Panc1 (cell line): ENCODE measurements at regions not wholly inside any gene's neighbourhood (a gene's known extent, or its start where the extent isn't known, plus 50 kb on each side); places are given as distances from the start of the nearest gene placed in this dataset.

ENCODE experiments used
- CTCF ChIP-seq: fragments of 450-650 bp; IDR thresholded peaks from 2 replicates; pipeline ENCODE4 v1.5.1; 2017; ENCODE audit warnings: mild to moderate bottlenecking
- POLR2AphosphoS5 ChIP-seq: IDR thresholded peaks from 2 replicates; pipeline ENCODE4 v1.6.1; 2012; ENCODE audit warnings: mild to moderate bottlenecking, low read depth, low read length, moderate library complexity
- REST ChIP-seq, 2 experiments: IDR thresholded peaks; 2 replicates each; pipeline ENCODE4 v1.6.1; 2011 to 2012; ENCODE audit warnings: low read depth in 2 of 2, control low read depth in 1 of 2, low read length in 1 of 2, mild to moderate bottlenecking in 1 of 2, moderate library complexity in 1 of 2; ENCODE audit not compliant: insufficient read depth in 1 of 2
- SIN3A ChIP-seq: IDR thresholded peaks from 2 replicates; pipeline ENCODE4 v1.6.1; 2012; ENCODE audit warnings: low read depth, mild to moderate bottlenecking, low read length, moderate library complexity, borderline replicate concordance; ENCODE audit not compliant: insufficient read depth
- TCF7L2 ChIP-seq: IDR thresholded peaks from 2 replicates; pipeline ENCODE4 v1.6.1; 2011; ENCODE audit warnings: mild to moderate bottlenecking, low read depth, low read length, inconsistent platforms

GRCh38 chr15:85924088-85924487 is 129.4 kb upstream of the KLHL25 start:
- no peak for TF ChIP-seq TCF7L2
- TF ChIP-seq CTCF: no peak
- TF ChIP-seq POLR2AphosphoS5: no peak
- no peak for TF ChIP-seq REST (IDR thresholded peaks at IDR 0.05; ENCODE audit: insufficient read depth in 1 of 2, low read depth in 2 of 2, low read length in 1 of 2)
- no peak for TF ChIP-seq SIN3A
